ENCODE measurements at regions not wholly inside any gene's neighbourhood (a gene's known extent, or its start where the extent isn't known, plus 50 kb on each side); places are given as distances from the start of the nearest gene placed in this dataset.

- TF ChIP-seq CTCF (IDR thresholded peaks at IDR 0.05): no peak
Measured at GRCh38 chr20:24066076-24066700, 77.6 kb upstream of the GGTLC1 start.

- no peak for TF ChIP-seq CTCF (IDR thresholded peaks at IDR 0.05)
Measured at GRCh38 chr20:24064915-24065314, 76.3 kb upstream of the GGTLC1 start.

GRCh38 chr20:24064092-24064491 lies 75.5 kb upstream of the GGTLC1 start:
- no peak for TF ChIP-seq CTCF (IDR thresholded peaks at IDR 0.05)

GRCh38 chr20:24063100-24063499 lies 74.5 kb upstream of the GGTLC1 start:
- no peak for TF ChIP-seq CTCF (IDR thresholded peaks at IDR 0.05)

- TF ChIP-seq CTCF (IDR thresholded peaks at IDR 0.05): no peak
Measured at GRCh38 chr20:24060851-24061590, 72.4 kb upstream of the GGTLC1 start.

- TF ChIP-seq CTCF (IDR thresholded peaks at IDR 0.05): no peak
Measured at GRCh38 chr20:24059174-24059573, 70.6 kb upstream of the GGTLC1 start.

GRCh38 chr20:24056491-24056890 lies 67.9 kb upstream of the GGTLC1 start:
- TF ChIP-seq CTCF (IDR thresholded peaks at IDR 0.05): no peak
